ENCODE measurements at regions not wholly inside any gene's neighbourhood (a gene's known extent, or its start where the extent isn't known, plus 50 kb on each side); places are given as distances from the start of the nearest gene placed in this dataset.

DNA sequence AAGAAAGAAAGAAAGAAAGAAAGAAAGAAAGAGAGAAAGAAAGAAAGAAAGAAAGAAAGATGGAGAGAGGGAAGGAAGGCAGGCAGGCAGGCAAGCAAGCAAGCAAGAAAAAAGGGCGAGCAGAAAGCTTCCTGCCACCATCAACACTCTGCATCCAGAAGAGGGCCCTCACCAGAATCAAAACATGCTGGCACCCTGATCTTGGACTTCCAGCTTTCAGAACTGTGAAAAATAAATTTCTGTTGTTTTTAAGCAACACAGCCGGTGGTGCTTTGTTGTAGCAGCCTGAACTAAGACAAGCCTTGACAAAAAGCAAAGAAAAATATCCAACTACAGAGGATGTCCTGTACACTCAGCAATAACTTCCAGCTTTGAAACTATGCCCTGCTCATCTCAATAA, 401.7 kb downstream of the LRATD1 start:
- peaks cover 9% of the 10 kb centered on the region for H3K4me1 ChIP-seq (ENCODE audit: control insufficient read depth, insufficient read depth, low read length)
- H3K36me3 ChIP-seq (ENCODE audit: insufficient read depth, low read length) = no peaks in the 10 kb centered on the region
- H3K27me3 ChIP-seq (ENCODE audit: control insufficient read depth, insufficient read depth, low read length) = peaks cover 8% of the 10 kb centered on the region

GRCh38 chr2:15034860-15035259, 402.3 kb downstream of the LRATD1 start:
- peaks cover 9% of the 10 kb centered on the region for H3K4me1 ChIP-seq (ENCODE audit: control insufficient read depth, insufficient read depth, low read length)
- no peak overlapping the region for H3K9ac ChIP-seq (ENCODE audit: low read depth, low read length)
- peaks cover 8% of the 10 kb centered on the region for H3K27me3 ChIP-seq (ENCODE audit: control insufficient read depth, insufficient read depth, low read length)
- H3K9me3 ChIP-seq (replicated peaks; ENCODE audit: low read length) = no peaks in the 10 kb centered on the region
- H3K4me3 ChIP-seq (ENCODE audit: low read length) = no peak overlapping the region
- H3K4me2 ChIP-seq (ENCODE audit: low read length) = no peak overlapping the region
- no peaks in the 10 kb centered on the region for H3K36me3 ChIP-seq (ENCODE audit: insufficient read depth, low read length)

More for the DNA sequence above, 401.7 kb downstream of the LRATD1 start:
- no peak overlapping the region for H3K4me2 ChIP-seq (ENCODE audit: low read length)
- no peaks in the 10 kb centered on the region for H3K9me3 ChIP-seq (replicated peaks; ENCODE audit: low read length)
- H3K4me3 ChIP-seq (ENCODE audit: low read length) = no peak overlapping the region
- no peak overlapping the region for H3K9ac ChIP-seq (ENCODE audit: low read depth, low read length)

- H3K4me2 ChIP-seq (ENCODE audit: low read length) = no peak overlapping the region
- no peak overlapping the region for H3K9ac ChIP-seq (ENCODE audit: low read depth, low read length)
- no peaks in the 10 kb centered on the region for H3K27me3 ChIP-seq (ENCODE audit: control insufficient read depth, insufficient read depth, low read length)
- peaks cover 38% of the 10 kb centered on the region for H3K4me1 ChIP-seq (ENCODE audit: control insufficient read depth, insufficient read depth, low read length)
- H3K4me3 ChIP-seq (ENCODE audit: low read length) = no peak overlapping the region
- no peaks in the 10 kb centered on the region for H3K9me3 ChIP-seq (replicated peaks; ENCODE audit: low read length)
- no peaks in the 10 kb centered on the region for H3K36me3 ChIP-seq (ENCODE audit: insufficient read depth, low read length)
Observed at GRCh38 chr2:15038366-15039364, 406.1 kb downstream of the LRATD1 start.

- peaks cover 41% of the 10 kb centered on the region for H3K4me1 ChIP-seq (ENCODE audit: control insufficient read depth, insufficient read depth, low read length)
- H3K36me3 ChIP-seq (ENCODE audit: insufficient read depth, low read length) = no peaks in the 10 kb centered on the region
- no peak overlapping the region for H3K4me3 ChIP-seq (ENCODE audit: low read length)
- no peaks in the 10 kb centered on the region for H3K27me3 ChIP-seq (ENCODE audit: control insufficient read depth, insufficient read depth, low read length)
- H3K9me3 ChIP-seq (replicated peaks; ENCODE audit: low read length) = no peaks in the 10 kb centered on the region
- H3K9ac ChIP-seq (ENCODE audit: low read depth, low read length) = no peak overlapping the region
- H3K4me2 ChIP-seq (ENCODE audit: low read length) = no peak overlapping the region
Observed at GRCh38 chr2:15040429-15041084, 408.0 kb downstream of the LRATD1 start.

- Histone ChIP-seq H3K27me3 (ENCODE audit: control insufficient read depth, insufficient read depth, low read length) (no peaks in the 10 kb centered on the region), H3K4me1 (ENCODE audit: control insufficient read depth, insufficient read depth, low read length) (peaks cover 41% of the 10 kb centered on the region), H3K4me2 (ENCODE audit: low read length) (peak overlapping the region; percentile 1), H3K9ac (ENCODE audit: low read depth, low read length) (no peak overlapping the region), H3K36me3 (ENCODE audit: insufficient read depth, low read length) (no peaks in the 10 kb centered on the region), H3K9me3 (replicated peaks; ENCODE audit: low read length) (no peaks in the 10 kb centered on the region), H3K4me3 (ENCODE audit: low read length) (no peak overlapping the region)
Observed at GRCh38 chr2:15041429-15041837, 408.9 kb downstream of the LRATD1 start.

- peak overlapping the region; percentile 5 for H3K4me3 ChIP-seq (ENCODE audit: low read length)
- H3K9me3 ChIP-seq (replicated peaks; ENCODE audit: low read length) = no peaks in the 10 kb centered on the region
- peak overlapping the region; percentile 50 for H3K4me2 ChIP-seq (ENCODE audit: low read length)
Observed at GRCh38 chr2:15042801-15043217, 410.3 kb downstream of the LRATD1 start.

DNA sequence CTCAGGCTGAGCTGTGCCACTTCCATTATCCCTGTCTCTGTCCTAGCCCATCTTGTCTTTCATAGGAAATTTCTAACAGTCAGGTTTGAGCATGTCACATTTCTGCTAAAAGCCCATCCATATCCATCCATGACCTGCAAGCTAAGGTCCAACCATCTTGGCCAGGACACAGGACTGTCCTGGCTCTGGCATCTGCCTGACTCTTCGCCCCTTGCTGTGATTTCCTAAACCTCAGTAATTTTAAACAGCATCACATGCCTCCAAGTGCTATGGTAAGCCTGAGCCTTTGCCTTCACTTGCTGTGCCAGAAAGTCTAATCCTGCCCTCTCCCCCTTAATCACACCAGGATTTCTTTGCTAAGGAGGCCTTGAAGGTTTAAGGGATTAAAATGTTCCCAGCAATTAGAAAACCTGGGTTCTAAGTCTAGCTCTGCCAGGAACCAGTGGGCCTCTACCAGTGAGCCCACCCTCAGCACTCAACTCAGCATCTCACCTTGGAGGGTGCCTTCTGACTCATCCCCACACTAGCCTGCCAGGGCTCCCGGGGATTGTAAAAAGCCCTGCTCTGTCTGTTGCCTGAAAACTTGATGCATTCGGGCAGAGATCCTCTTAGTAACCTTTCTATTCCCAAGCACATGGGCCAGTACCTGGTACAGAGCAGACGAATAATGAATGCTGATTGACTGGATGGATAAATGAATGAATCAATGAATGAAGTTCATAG, 411.0 kb downstream of the LRATD1 start:
- Histone ChIP-seq H3K4me2 (ENCODE audit: low read length) (peak overlapping the region; percentile 50), H3K36me3 (ENCODE audit: insufficient read depth, low read length) (no peaks in the 10 kb centered on the region), H3K4me1 (ENCODE audit: control insufficient read depth, insufficient read depth, low read length) (peaks cover 39% of the 10 kb centered on the region), H3K27me3 (ENCODE audit: control insufficient read depth, insufficient read depth, low read length) (peaks cover 5% of the 10 kb centered on the region), H3K9ac (ENCODE audit: low read depth, low read length) (no peak overlapping the region), H3K9me3 (replicated peaks; ENCODE audit: low read length) (no peaks in the 10 kb centered on the region), H3K4me3 (ENCODE audit: low read length) (no peak overlapping the region)

More at GRCh38 chr2:15042801-15043217, 410.3 kb downstream of the LRATD1 start:
- no peak overlapping the region for H3K9ac ChIP-seq (ENCODE audit: low read depth, low read length)
- H3K27me3 ChIP-seq (ENCODE audit: control insufficient read depth, insufficient read depth, low read length) = peaks cover 5% of the 10 kb centered on the region
- H3K36me3 ChIP-seq (ENCODE audit: insufficient read depth, low read length) = no peaks in the 10 kb centered on the region
- peaks cover 41% of the 10 kb centered on the region for H3K4me1 ChIP-seq (ENCODE audit: control insufficient read depth, insufficient read depth, low read length)

- Histone ChIP-seq H3K36me3 (ENCODE audit: insufficient read depth, low read length) (no peaks in the 10 kb centered on the region), H3K4me3 (ENCODE audit: low read length) (no peak overlapping the region), H3K9me3 (replicated peaks; ENCODE audit: low read length) (no peaks in the 10 kb centered on the region), H3K4me1 (ENCODE audit: control insufficient read depth, insufficient read depth, low read length) (peaks cover 32% of the 10 kb centered on the region), H3K4me2 (ENCODE audit: low read length) (no peak overlapping the region), H3K27me3 (ENCODE audit: control insufficient read depth, insufficient read depth, low read length) (peaks cover 5% of the 10 kb centered on the region), H3K9ac (ENCODE audit: low read depth, low read length) (no peak overlapping the region)
Observed at GRCh38 chr2:15045054-15045453, 412.5 kb downstream of the LRATD1 start.

DNA sequence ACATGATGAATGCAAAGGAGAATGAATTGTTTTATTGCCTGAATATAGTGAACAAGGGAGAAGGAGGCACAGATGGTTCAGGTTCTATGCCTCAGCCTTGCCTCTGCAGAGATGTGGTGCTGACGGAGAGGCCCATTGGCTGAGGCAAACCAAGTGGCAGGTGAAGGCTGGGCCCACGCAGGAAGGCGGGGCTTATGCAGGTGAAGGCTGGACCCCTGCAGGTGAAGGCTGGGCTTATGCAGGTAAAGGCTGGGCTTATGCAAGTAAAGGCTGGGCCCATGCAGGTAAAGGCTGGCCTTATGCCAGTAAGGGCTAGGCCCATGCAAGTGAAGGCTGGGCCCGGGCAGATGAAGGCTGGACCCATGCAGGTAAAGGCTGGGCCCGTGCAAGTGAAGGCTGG, 414.7 kb downstream of the LRATD1 start:
- no peaks in the 10 kb centered on the region for H3K36me3 ChIP-seq (ENCODE audit: insufficient read depth, low read length)
- peaks cover 10% of the 10 kb centered on the region for H3K27me3 ChIP-seq (ENCODE audit: control insufficient read depth, insufficient read depth, low read length)
- no peak overlapping the region for H3K9ac ChIP-seq (ENCODE audit: low read depth, low read length)
- H3K4me1 ChIP-seq (ENCODE audit: control insufficient read depth, insufficient read depth, low read length) = peaks cover 15% of the 10 kb centered on the region
- H3K4me3 ChIP-seq (ENCODE audit: low read length) = no peak overlapping the region
- no peaks in the 10 kb centered on the region for H3K9me3 ChIP-seq (replicated peaks; ENCODE audit: low read length)
- no peak overlapping the region for H3K4me2 ChIP-seq (ENCODE audit: low read length)

GRCh38 chr2:15048000-15048399, 415.5 kb downstream of the LRATD1 start:
- no peak overlapping the region for H3K9ac ChIP-seq (ENCODE audit: low read depth, low read length)
- no peak overlapping the region for H3K4me2 ChIP-seq (ENCODE audit: low read length)
- H3K4me1 ChIP-seq (ENCODE audit: control insufficient read depth, insufficient read depth, low read length) = peaks cover 9% of the 10 kb centered on the region
- H3K36me3 ChIP-seq (ENCODE audit: insufficient read depth, low read length) = no peaks in the 10 kb centered on the region
- peaks cover 10% of the 10 kb centered on the region for H3K27me3 ChIP-seq (ENCODE audit: control insufficient read depth, insufficient read depth, low read length)
- H3K4me3 ChIP-seq (ENCODE audit: low read length) = no peak overlapping the region
- H3K9me3 ChIP-seq (replicated peaks; ENCODE audit: low read length) = no peaks in the 10 kb centered on the region
